A673 (cell line): ENCODE measurements at regions not wholly inside any gene's neighbourhood (a gene's known extent, or its start where the extent isn't known, plus 50 kb on each side); places are given as distances from the start of the nearest gene placed in this dataset.
"Not testable (repeated sequence)": the region's sequence is repeated elsewhere in the genome, so short reads cannot be mapped to it uniquely, and the experiment has no call there.

Source experiments
- BruUV-seq: library from RNA; stranded (reverse); fragments of 400-500 nt; replicated peaks from 2 replicates; lab custom pipeline; 2021; lab: Mats Ljungman, UMichigan
- CTCF ChIA-PET: fragments of 300-600 bp; sonication (Branson Sonifier 250); formaldehyde crosslinking; loops from one replicate; lab custom pipeline; 2022; ENCODE audit warnings: antibody characterized with exemption; lab: Charles Lee
- POLR2A ChIA-PET: fragments of 300-600 bp; sonication (Branson Sonifier 250); formaldehyde crosslinking; loops from one replicate; lab custom pipeline; 2022; ENCODE audit warnings: antibody characterized with exemption; ENCODE audit not compliant: low non-redundant PET; lab: Charles Lee
- DNase-seq: peaks from one replicate; pipeline ENCODE4 v3.0.0-alpha.2; 2015; ENCODE audit warnings: low spot score
- H3K27ac ChIP-seq: fragments of 200-600 bp; sonication (generic); 2 replicates; pipeline ENCODE4 v1.5.1; 2016; ENCODE audit warnings: mixed run types, low read depth, mild to moderate bottlenecking, mixed read lengths, antibody characterized with exemption, low read length; ENCODE audit not compliant: poor library complexity, severe bottlenecking
- H3K27me3 ChIP-seq: fragments of 200-600 bp; sonication (generic); replicated peaks from 2 replicates; pipeline ENCODE4 v1.6.1; 2017; ENCODE audit warnings: mixed run types, low read depth, mild to moderate bottlenecking, mixed read lengths, antibody characterized with exemption, low read length; ENCODE audit not compliant: insufficient read depth, poor library complexity
- H3K36me3 ChIP-seq: fragments of 200-600 bp; sonication (generic); 2 replicates; pipeline ENCODE4 v1.6.1; 2016; ENCODE audit warnings: mixed run types, mild to moderate bottlenecking, mixed read lengths, antibody characterized with exemption, low read length; ENCODE audit not compliant: insufficient read depth, poor library complexity, severe bottlenecking
- H3K4me1 ChIP-seq: fragments of 200-600 bp; sonication (generic); 2 replicates; pipeline ENCODE4 v1.6.1; 2017; ENCODE audit warnings: mixed run types, mild to moderate bottlenecking, mixed read lengths, antibody characterized with exemption, low read length; ENCODE audit not compliant: insufficient read depth, poor library complexity, severe bottlenecking
- H3K4me3 ChIP-seq: fragments of 200-600 bp; sonication (generic); 2 replicates; pipeline ENCODE4 v1.5.1; 2016; ENCODE audit warnings: low read depth, mixed run types, mild to moderate bottlenecking, mixed read lengths, low read length; ENCODE audit not compliant: poor library complexity, severe bottlenecking
- H3K9me3 ChIP-seq: fragments of 200-600 bp; sonication (generic); 2 replicates; pipeline ENCODE4 v1.6.1; 2016; ENCODE audit warnings: mixed run types, low read depth, mild to moderate bottlenecking, mixed read lengths, antibody characterized with exemption, low read length; ENCODE audit not compliant: poor library complexity, severe bottlenecking
- CTCF ChIP-seq: fragments of 300-800, 200-600 bp; sonication (generic); conservative IDR thresholded peaks from 2 replicates; pipeline ENCODE4 v1.5.1; 2017; ENCODE audit warnings: low read depth, mild to moderate bottlenecking, antibody characterized with exemption, low read length, moderate library complexity, mixed read lengths
- EZH2 ChIP-seq: fragments of 200-600 bp; sonication (generic); IDR thresholded peaks from 2 replicates; pipeline ENCODE4 v1.6.1; 2017; ENCODE audit warnings: borderline replicate concordance, low read depth, mild to moderate bottlenecking, mixed read lengths, antibody characterized with exemption, low read length; ENCODE audit not compliant: poor library complexity, severe bottlenecking
- intact Hi-C: fragments of 100-400 bp; cut with micrococcal nuclease; formaldehyde crosslinking; loops from one replicate; pipeline ENCODE4 v1.10.0; 2022; ENCODE audit not compliant: unreplicated experiment

DNA sequence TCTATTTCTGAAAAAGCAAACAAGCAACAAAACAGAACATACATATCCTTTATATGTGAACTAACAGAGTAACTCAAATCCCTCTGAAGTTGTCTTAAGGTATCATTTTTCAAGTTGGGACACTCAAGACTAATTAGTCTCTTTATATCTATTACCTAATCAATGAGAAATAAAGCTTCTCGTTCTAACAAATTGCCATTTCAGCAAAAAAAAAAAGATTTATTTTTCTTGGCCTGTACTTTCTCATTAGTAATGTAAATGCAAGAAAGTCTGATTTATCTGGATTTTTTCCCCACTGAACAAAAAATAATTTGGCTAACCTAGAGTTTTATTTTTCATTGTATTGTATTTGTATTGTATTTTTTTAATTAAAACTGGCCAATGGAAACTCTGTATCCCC, 176.1 kb upstream of the NOL4 start:
- CTCF ChIA-PET = no interaction called here
- POLR2A ChIA-PET = no interaction called here
- H3K9me3 ChIP-seq = no peaks in the 10 kb centered on the region
- BruUV-seq = no TSS peak
- H3K27me3 ChIP-seq = no peaks in the 10 kb centered on the region
- no peak overlapping the region for H3K4me3 ChIP-seq
- no peaks in the 10 kb centered on the region for H3K36me3 ChIP-seq
- intact Hi-C loops = no loop called here
- H3K4me1 ChIP-seq = no peaks in the 10 kb centered on the region
- no peak overlapping the region for H3K27ac ChIP-seq
- DNase-seq = no peak
- TF ChIP-seq CTCF = no peak
- TF ChIP-seq EZH2 = no peak

GRCh38 chr18:34401775-34402174, 177.1 kb upstream of the NOL4 start:
- no peaks in the 10 kb centered on the region for H3K27me3 ChIP-seq
- intact Hi-C loops = no loop called here
- H3K4me3 ChIP-seq = no peak overlapping the region
- BruUV-seq = no TSS peak
- POLR2A ChIA-PET = no interaction called here
- H3K4me1 ChIP-seq = no peaks in the 10 kb centered on the region
- no peaks in the 10 kb centered on the region for H3K9me3 ChIP-seq
- no peak for DNase-seq
- no peak overlapping the region for H3K27ac ChIP-seq
- no peak for TF ChIP-seq CTCF
- TF ChIP-seq EZH2 = no peak
- CTCF ChIA-PET = no interaction called here
- no peaks in the 10 kb centered on the region for H3K36me3 ChIP-seq

- DNase-seq, H3K27ac ChIP-seq, H3K9me3 ChIP-seq, H3K27me3 ChIP-seq, H3K4me3 ChIP-seq, POLR2A ChIA-PET, BruUV-seq, CTCF ChIA-PET, H3K36me3 ChIP-seq, intact Hi-C loops, H3K4me1 ChIP-seq: not testable (repeated sequence)
These were observed 182.8 kb upstream of the NOL4 start for GRCh38 chr18:34407471-34407870.

GRCh38 chr18:34411952-34412351, 187.2 kb upstream of the NOL4 start:
- Histone ChIP-seq H3K36me3 (no peaks in the 10 kb centered on the region), H3K27ac (no peak overlapping the region), H3K9me3 (no peaks in the 10 kb centered on the region), H3K4me3 (no peak overlapping the region), H3K27me3 (no peaks in the 10 kb centered on the region), H3K4me1 (no peaks in the 10 kb centered on the region)
- CTCF ChIA-PET = no interaction called here
- TF ChIP-seq CTCF (no peak), EZH2 (no peak)
- DNase-seq = no peak
- BruUV-seq = no TSS peak
- POLR2A ChIA-PET = no interaction called here
- intact Hi-C loops = no loop called here
